ENCODE measurements at regions not wholly inside any gene's neighbourhood (a gene's known extent, or its start where the extent isn't known, plus 50 kb on each side); places are given as distances from the start of the nearest gene placed in this dataset.

DNA sequence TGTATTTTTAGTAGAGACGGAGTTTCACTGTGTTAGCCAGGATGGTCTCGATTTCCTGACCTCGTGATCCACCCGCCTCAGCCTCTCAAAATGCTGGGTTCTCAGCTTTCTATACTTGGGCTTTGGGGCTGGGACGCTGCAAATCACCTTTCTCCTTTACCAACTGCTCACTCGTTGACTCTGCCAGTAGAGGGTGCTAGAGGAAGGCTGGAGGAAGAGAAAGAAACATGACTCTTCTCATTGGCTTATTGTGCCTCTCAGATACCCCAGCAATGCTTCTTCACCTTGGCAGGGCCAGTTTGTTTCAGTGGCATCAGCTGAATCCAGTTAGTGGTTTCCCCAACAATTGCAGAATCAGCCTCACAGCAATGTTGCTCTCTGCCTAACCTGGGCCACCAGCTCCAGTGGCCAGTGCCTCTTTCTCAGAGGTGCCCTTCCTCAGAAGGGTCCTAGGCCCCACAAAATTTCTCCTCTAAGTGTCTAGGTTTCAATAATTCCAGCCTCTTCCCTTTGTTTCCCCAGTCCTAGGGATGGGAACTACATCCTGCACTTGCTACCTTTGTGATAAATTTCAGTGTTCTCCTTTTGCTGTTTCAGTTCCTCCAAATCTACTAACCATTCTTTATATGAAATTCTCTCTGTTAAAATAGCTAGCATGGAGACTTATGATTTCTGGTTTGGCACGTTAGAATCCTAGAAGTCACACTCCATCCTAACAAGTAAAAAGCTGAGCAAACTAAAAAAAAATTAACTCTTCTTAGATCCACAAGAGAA is 71.5 kb upstream of the VSTM5 start:
- ChIA-PET CTCF (interaction anchor here (0.5 to 4.7 kb wide), 32 partner anchors 9 to 591 kb away, joined by 3 to 34 read pairs (median 4); partner anchors contain the start of gene C11orf97), POLR2A (interaction anchor here (1.5 kb wide), 1 partner anchor 207 kb away, joined by 4 read pairs; the partner anchor contains the start of gene PANX1)
- Histone ChIP-seq H3K27ac (ENCODE audit: extremely low read depth, low read depth, low read length) (no peak overlapping the region), H3K9me3 (ENCODE audit: control insufficient read depth, insufficient read depth, low read depth, low read length) (no peaks in the 10 kb centered on the region), H3K4me3 (ENCODE audit: low read depth, low read length) (no peak overlapping the region), H3K4me1 (ENCODE audit: control insufficient read depth, insufficient read depth, low read length) (no peaks in the 10 kb centered on the region), H3K36me3 (ENCODE audit: control insufficient read depth in 2 of 2, insufficient read depth in 1 of 2, low read length in 2 of 2) (no peaks in the 10 kb centered on the region)
- TF ChIP-seq ZNF114 (tag by site-specific recombination; IDR thresholded peaks at IDR 0.05) (no peak), ZNF654 (tag by site-specific recombination; IDR thresholded peaks at IDR 0.05; ENCODE audit: low read depth) (peak; percentile 80), YY2 (tag by site-specific recombination; IDR thresholded peaks at IDR 0.05) (0 out of 2 replicates have a peak, but pooled peaks have one; percentile 23)
- TF ChIP-seq, protein P1, sequence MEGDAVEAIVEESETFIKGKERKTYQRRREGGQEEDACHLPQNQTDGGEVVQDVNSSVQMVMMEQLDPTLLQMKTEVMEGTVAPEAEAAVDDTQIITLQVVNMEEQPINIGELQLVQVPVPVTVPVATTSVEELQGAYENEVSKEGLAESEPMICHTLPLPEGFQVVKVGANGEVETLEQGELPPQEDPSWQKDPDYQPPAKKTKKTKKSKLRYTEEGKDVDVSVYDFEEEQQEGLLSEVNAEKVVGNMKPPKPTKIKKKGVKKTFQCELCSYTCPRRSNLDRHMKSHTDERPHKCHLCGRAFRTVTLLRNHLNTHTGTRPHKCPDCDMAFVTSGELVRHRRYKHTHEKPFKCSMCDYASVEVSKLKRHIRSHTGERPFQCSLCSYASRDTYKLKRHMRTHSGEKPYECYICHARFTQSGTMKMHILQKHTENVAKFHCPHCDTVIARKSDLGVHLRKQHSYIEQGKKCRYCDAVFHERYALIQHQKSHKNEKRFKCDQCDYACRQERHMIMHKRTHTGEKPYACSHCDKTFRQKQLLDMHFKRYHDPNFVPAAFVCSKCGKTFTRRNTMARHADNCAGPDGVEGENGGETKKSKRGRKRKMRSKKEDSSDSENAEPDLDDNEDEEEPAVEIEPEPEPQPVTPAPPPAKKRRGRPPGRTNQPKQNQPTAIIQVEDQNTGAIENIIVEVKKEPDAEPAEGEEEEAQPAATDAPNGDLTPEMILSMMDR (tag by site-specific recombination; IDR thresholded peaks at IDR 0.05), result peak; percentile 40

DNA sequence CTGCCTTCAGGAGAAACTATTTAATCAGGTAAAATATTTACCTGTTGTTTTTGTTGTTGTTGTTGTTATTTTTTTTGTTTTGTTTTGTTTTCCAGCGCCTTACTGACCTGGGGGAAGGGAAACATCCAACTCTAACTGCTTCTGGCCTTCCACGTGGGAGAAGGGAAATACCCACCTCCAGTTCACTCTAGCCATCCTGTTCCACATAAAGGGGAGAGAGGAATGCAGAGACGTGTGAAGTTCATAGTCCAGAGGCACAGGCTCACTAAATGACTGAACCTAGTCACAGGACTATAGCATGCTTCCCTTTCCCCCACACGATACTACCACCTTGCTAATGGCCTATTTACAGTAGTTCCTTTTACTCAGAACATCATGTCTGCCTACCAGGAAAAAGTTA is 72.4 kb upstream of the VSTM5 start:
- TF ChIP-seq ZNF140 (tag by site-specific recombination; IDR thresholded peaks at IDR 0.05) (no peak), ZNF248 (tag by site-specific recombination; IDR thresholded peaks at IDR 0.05) (no peak), ZNF677 (tag by site-specific recombination; IDR thresholded peaks at IDR 0.05) (no peak), ZNF157 (tag by site-specific recombination; IDR thresholded peaks at IDR 0.05) (no peak), ZFHX2 (tag by site-specific recombination; conservative IDR thresholded peaks at IDR 0.05) (no peak), ZXDB (tag by site-specific recombination; IDR thresholded peaks at IDR 0.05) (no peak), ZNF266 (tag by site-specific recombination; IDR thresholded peaks at IDR 0.05; ENCODE audit: low read depth) (no peak), KLF9 (tag by site-specific recombination; IDR thresholded peaks at IDR 0.05; ENCODE audit: low read depth) (no peak), SALL2 (tag by site-specific recombination; IDR thresholded peaks at IDR 0.05; ENCODE audit: borderline replicate concordance) (no peak), GLI4 (tag by site-specific recombination; IDR thresholded peaks at IDR 0.05) (no peak), ZNF558 (tag by site-specific recombination; IDR thresholded peaks at IDR 0.05) (no peak), ZFP3 (tag by site-specific recombination; IDR thresholded peaks at IDR 0.05; ENCODE audit: low read depth) (no peak), ZBTB20 (tag by site-specific recombination; IDR thresholded peaks at IDR 0.05) (no peak), TCF7L2 (IDR thresholded peaks at IDR 0.05; ENCODE audit: borderline replicate concordance, low read depth, low read length) (no peak)
- TF ChIP-seq, protein P1 (tag by site-specific recombination; IDR thresholded peaks at IDR 0.05), result no peak
- TF ChIP-seq, protein P2, sequence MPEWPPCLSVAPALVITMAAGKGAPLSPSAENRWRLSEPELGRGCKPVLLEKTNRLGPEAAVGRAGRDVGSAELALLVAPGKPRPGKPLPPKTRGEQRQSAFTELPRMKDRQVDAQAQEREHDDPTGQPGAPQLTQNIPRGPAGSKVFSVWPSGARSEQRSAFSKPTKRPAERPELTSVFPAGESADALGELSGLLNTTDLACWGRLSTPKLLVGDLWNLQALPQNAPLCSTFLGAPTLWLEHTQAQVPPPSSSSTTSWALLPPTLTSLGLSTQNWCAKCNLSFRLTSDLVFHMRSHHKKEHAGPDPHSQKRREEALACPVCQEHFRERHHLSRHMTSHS (tag by site-specific recombination; IDR thresholded peaks at IDR 0.05), result no peak
- TF ChIP-seq, protein P3, sequence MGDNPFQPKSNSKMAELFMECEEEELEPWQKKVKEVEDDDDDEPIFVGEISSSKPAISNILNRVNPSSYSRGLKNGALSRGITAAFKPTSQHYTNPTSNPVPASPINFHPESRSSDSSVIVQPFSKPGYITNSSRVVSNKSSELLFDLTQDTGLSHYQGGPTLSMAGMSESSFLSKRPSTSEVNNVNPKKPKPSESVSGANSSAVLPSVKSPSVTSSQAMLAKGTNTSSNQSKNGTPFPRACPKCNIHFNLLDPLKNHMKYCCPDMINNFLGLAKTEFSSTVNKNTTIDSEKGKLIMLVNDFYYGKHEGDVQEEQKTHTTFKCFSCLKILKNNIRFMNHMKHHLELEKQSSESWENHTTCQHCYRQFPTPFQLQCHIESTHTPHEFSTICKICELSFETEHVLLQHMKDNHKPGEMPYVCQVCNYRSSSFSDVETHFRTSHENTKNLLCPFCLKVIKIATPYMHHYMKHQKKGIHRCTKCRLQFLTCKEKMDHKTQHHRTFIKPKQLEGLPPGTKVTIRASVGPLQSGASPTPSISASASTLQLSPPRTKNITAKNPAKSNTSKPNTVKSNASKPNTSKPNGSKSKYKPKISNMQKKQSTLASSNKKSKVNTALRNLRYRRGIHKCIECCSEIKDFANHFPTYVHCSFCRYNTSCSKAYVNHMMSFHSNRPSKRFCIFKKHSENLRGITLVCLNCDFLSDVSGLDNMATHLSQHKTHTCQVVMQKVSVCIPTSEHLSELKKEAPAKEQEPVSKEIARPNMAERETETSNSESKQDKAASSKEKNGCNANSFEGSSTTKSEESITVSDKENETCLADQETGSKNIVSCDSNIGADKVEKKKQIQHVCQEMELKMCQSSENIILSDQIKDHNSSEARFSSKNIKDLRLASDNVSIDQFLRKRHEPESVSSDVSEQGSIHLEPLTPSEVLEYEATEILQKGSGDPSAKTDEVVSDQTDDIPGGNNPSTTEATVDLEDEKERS (tag by site-specific recombination; IDR thresholded peaks at IDR 0.05), result no peak
- TF ChIP-seq, protein P4, sequence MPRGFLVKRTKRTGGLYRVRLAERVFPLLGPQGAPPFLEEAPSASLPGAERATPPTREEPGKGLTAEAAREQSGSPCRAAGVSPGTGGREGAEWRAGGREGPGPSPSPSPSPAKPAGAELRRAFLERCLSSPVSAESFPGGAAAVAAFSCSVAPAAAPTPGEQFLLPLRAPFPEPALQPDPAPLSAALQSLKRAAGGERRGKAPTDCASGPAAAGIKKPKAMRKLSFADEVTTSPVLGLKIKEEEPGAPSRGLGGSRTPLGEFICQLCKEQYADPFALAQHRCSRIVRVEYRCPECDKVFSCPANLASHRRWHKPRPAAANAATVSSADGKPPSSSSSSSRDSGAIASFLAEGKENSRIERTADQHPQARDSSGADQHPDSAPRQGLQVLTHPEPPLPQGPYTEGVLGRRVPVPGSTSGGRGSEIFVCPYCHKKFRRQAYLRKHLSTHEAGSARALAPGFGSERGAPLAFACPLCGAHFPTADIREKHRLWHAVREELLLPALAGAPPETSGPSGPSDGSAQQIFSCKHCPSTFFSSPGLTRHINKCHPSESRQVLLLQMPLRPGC (tag by site-specific recombination; IDR thresholded peaks at IDR 0.05), result no peak
- Histone ChIP-seq H3K36me3 (ENCODE audit: control insufficient read depth in 2 of 2, insufficient read depth in 1 of 2, low read length in 2 of 2) (no peaks in the 10 kb centered on the region), H3K27ac (ENCODE audit: extremely low read depth, low read depth, low read length) (no peak overlapping the region), H3K4me3 (ENCODE audit: low read depth, low read length) (no peak overlapping the region), H3K4me1 (ENCODE audit: control insufficient read depth, insufficient read depth, low read length) (no peaks in the 10 kb centered on the region), H3K9me3 (ENCODE audit: control insufficient read depth, insufficient read depth, low read depth, low read length) (no peaks in the 10 kb centered on the region)
- ChIA-PET POLR2A (no interaction called here), CTCF (interaction anchor here (0.7 to 4.7 kb wide), 15 partner anchors 9 to 582 kb away, joined by 3 to 34 read pairs (median 6); no protein-coding TSS in a partner anchor)

Measured in HEK293 (cell line).